ENCODE measurements at regions not wholly inside any gene's neighbourhood (a gene's known extent, or its start where the extent isn't known, plus 50 kb on each side); places are given as distances from the start of the nearest gene placed in this dataset.

DNA sequence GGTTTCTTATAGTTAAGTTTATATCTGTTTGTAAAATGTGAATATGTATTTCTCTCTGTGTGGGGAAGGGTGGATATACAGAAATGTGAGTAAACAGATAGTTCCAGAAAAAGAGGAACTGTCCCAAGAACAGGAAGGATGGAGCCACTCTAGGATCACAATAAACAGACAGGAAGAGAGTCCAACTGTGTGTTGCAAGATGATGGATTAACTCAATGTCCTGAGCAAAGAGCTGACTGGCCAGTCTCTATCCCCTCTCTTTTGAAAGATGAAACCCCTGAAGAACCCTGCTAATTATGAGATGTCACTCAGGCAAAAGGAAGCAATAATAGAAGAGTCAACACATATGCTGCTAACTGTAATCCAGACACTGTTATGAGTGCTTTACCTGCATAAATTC, 202.7 kb downstream of the SEMA6A start:
- Histone ChIP-seq H3K4me3 (ENCODE audit: low read depth, low read length) (no peak overlapping the region), H3K36me3 (replicated peaks) (no peaks in the 10 kb centered on the region), H3K27ac (no peak overlapping the region), H3K27me3 (replicated peaks) (no peaks in the 10 kb centered on the region)
- TF ChIP-seq, protein P1, sequence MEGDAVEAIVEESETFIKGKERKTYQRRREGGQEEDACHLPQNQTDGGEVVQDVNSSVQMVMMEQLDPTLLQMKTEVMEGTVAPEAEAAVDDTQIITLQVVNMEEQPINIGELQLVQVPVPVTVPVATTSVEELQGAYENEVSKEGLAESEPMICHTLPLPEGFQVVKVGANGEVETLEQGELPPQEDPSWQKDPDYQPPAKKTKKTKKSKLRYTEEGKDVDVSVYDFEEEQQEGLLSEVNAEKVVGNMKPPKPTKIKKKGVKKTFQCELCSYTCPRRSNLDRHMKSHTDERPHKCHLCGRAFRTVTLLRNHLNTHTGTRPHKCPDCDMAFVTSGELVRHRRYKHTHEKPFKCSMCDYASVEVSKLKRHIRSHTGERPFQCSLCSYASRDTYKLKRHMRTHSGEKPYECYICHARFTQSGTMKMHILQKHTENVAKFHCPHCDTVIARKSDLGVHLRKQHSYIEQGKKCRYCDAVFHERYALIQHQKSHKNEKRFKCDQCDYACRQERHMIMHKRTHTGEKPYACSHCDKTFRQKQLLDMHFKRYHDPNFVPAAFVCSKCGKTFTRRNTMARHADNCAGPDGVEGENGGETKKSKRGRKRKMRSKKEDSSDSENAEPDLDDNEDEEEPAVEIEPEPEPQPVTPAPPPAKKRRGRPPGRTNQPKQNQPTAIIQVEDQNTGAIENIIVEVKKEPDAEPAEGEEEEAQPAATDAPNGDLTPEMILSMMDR (IDR thresholded peaks at IDR 0.05; ENCODE audit: low read depth, low read length, missing control alignments) = no peak
- DNase-seq = no peak
- in situ Hi-C loops (cut with HindIII; ENCODE audit: low pct_ligation_motif_present, low sequenced_read_pairs) = no loop called here

DNA sequence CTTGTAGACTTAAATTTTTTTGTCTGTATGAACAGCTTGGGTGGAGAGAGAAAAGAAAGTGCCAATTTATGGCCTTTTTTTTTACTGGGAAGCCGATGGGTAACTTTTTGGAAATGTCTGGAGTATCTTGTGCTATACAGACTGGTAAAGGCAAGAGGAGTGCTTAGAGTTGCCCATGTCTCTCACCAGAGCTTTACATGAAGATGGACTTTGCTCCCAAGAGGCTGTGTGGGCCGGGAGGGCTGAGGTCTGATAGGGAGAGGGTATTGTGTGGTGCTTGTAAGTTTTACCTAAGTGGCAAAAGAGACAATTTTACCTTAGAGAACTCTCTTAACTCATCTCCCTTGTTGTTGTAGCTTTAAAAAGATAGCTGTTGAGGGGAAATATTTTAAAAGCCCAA, 203.2 kb downstream of the SEMA6A start:
- no peaks in the 10 kb centered on the region for H3K27me3 ChIP-seq (replicated peaks)
- no peaks in the 10 kb centered on the region for H3K36me3 ChIP-seq (replicated peaks)
- no peak overlapping the region for H3K4me3 ChIP-seq (ENCODE audit: low read depth, low read length)
- TF ChIP-seq, protein P1 (IDR thresholded peaks at IDR 0.05; ENCODE audit: low read depth, low read length, missing control alignments) = no peak
- DNase-seq = no peak
- in situ Hi-C loops (cut with HindIII; ENCODE audit: low pct_ligation_motif_present, low sequenced_read_pairs) = no loop called here
- H3K27ac ChIP-seq = no peak overlapping the region

- Histone ChIP-seq H3K36me3 (replicated peaks) (no peaks in the 10 kb centered on the region), H3K27me3 (replicated peaks) (no peaks in the 10 kb centered on the region), H3K4me3 (ENCODE audit: low read depth, low read length) (no peak overlapping the region), H3K27ac (no peak overlapping the region)
- TF ChIP-seq, protein P1 (IDR thresholded peaks at IDR 0.05; ENCODE audit: low read depth, low read length, missing control alignments) = no peak
- DNase-seq = no peak
- in situ Hi-C loops (cut with HindIII; ENCODE audit: low pct_ligation_motif_present, low sequenced_read_pairs) = no loop called here
Measured at GRCh38 chr5:116370886-116371285, 203.7 kb downstream of the SEMA6A start.

GRCh38 chr5:116370149-116370548, 204.5 kb downstream of the SEMA6A start:
- in situ Hi-C loops (cut with HindIII; ENCODE audit: low pct_ligation_motif_present, low sequenced_read_pairs) = no loop called here
- Histone ChIP-seq H3K4me3 (ENCODE audit: low read depth, low read length) (no peak overlapping the region), H3K27ac (no peak overlapping the region), H3K27me3 (replicated peaks) (no peaks in the 10 kb centered on the region), H3K36me3 (replicated peaks) (no peaks in the 10 kb centered on the region)
- no peak for DNase-seq
- TF ChIP-seq, protein P1 (IDR thresholded peaks at IDR 0.05; ENCODE audit: low read depth, low read length, missing control alignments) = no peak

DNA sequence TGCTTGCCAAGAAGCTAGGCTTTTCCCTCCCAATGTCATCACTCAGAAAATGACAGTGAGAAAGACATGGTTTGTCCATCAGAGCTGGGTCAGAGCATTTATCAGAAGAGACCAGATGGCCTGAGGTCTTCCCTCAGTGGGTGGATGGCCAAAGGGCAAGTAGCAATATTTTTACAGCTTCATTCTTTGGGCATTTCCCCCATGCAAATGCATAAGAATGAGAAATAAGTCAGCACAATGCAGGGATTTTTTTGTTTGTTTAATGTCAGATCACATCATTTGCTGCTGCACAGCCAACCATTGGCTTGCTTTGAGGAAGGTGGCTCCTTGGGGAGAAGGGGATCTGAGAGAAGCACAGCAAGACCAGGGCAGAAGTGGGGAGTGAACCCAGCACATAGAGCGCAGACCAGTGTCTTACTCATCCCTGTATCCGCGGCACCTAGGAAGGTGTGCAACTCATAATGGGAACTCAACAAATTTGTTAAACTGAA, 209.6 kb downstream of the SEMA6A start:
- Histone ChIP-seq H3K36me3 (replicated peaks) (no peaks in the 10 kb centered on the region), H3K27me3 (replicated peaks) (no peaks in the 10 kb centered on the region)
- no peak for DNase-seq

GRCh38 chr5:116363780-116364179, 210.8 kb downstream of the SEMA6A start:
- Histone ChIP-seq H3K36me3 (replicated peaks) (no peaks in the 10 kb centered on the region), H3K27ac (no peak overlapping the region), H3K27me3 (replicated peaks) (no peaks in the 10 kb centered on the region), H3K4me3 (ENCODE audit: low read depth, low read length) (no peak overlapping the region)
- TF ChIP-seq, protein P1 (IDR thresholded peaks at IDR 0.05; ENCODE audit: low read depth, low read length, missing control alignments) = no peak
- no peak for DNase-seq
- in situ Hi-C loops (cut with HindIII; ENCODE audit: low pct_ligation_motif_present, low sequenced_read_pairs) = no loop called here

More for the DNA sequence above, 209.6 kb downstream of the SEMA6A start:
- Histone ChIP-seq H3K4me3 (ENCODE audit: low read depth, low read length) (no peak overlapping the region), H3K27ac (no peak overlapping the region)
- TF ChIP-seq, protein P1 (IDR thresholded peaks at IDR 0.05; ENCODE audit: low read depth, low read length, missing control alignments) = no peak
- in situ Hi-C loops (cut with HindIII; ENCODE audit: low pct_ligation_motif_present, low sequenced_read_pairs) = no loop called here

Measured in brain microvascular endothelial cell (primary cell).